ENCODE measurements at regions not wholly inside any gene's neighbourhood (a gene's known extent, or its start where the extent isn't known, plus 50 kb on each side); places are given as distances from the start of the nearest gene placed in this dataset.

- TF ChIP-seq CTCF (IDR thresholded peaks at IDR 0.05; ENCODE audit: low read depth, low read length, poor library complexity, severe bottlenecking) (no peak), EZH2phosphoT487 (IDR thresholded peaks at IDR 0.05; ENCODE audit: borderline replicate concordance, low read length) (no peak)
These were observed 446.1 kb downstream of the UTRN start for GRCh38 chr6:144731229-144731628.
